Mucosa of descending colon (tissue), 3 donors: ENCODE measurements at regions not wholly inside any gene's neighbourhood (a gene's known extent, or its start where the extent isn't known, plus 50 kb on each side); places are given as distances from the start of the nearest gene placed in this dataset.

Experiments used
- ATAC-seq: fragments of 200-7000 bp; cut with Tn5 transposase; one replicate; pipeline ENCODE4 v1.9.1; 2020; ENCODE audit warnings: mild to moderate bottlenecking, moderate library complexity
- DNase-seq, 3 donors: peaks; one replicate each; pipeline ENCODE4 v3.0.0-alpha.2; 2020
- H3K36me3 ChIP-seq: fragments of 200-600 bp; one replicate; pipeline ENCODE4 v1.8.0; 2021; ENCODE audit warnings: low read depth, mild to moderate bottlenecking
- H3K4me1 ChIP-seq: fragments of 200-600 bp; one replicate; pipeline ENCODE4 v1.8.0; 2021; ENCODE audit warnings: low read depth, mild to moderate bottlenecking
- H3K4me3 ChIP-seq: fragments of 200-600 bp; one replicate; pipeline ENCODE4 v1.8.0; 2021; ENCODE audit warnings: mild to moderate bottlenecking
- H3K9me3 ChIP-seq: fragments of 200-600 bp; one replicate; pipeline ENCODE4 v1.8.0; 2021; ENCODE audit warnings: mild to moderate bottlenecking
- intact Hi-C, 2 donors: fragments of 100-400 bp; cut with DNase I in 1 of 2; cut with micrococcal nuclease in 1 of 2; formaldehyde crosslinking; loops; one replicate each; pipeline versions ENCODE4 v1.11.0 to v1.11.1; 2022; cut with DNase I, micrococcal nuclease
- TF ChIP-seq, protein P1 (sequence below): fragments of 200-600 bp; IDR thresholded peaks from one replicate; pipeline ENCODE4 v1.8.0; 2022; ENCODE audit warnings: antibody characterized with exemption, mild to moderate bottlenecking
- donor health status: DM: no; HTN: no; CAD: no; lungs with moderate emphysema.
- donor health status: DM: no; HTN: no; CAD: no.
- donor health status: DM: no; HTN: yes; CAD: no.

DNA sequence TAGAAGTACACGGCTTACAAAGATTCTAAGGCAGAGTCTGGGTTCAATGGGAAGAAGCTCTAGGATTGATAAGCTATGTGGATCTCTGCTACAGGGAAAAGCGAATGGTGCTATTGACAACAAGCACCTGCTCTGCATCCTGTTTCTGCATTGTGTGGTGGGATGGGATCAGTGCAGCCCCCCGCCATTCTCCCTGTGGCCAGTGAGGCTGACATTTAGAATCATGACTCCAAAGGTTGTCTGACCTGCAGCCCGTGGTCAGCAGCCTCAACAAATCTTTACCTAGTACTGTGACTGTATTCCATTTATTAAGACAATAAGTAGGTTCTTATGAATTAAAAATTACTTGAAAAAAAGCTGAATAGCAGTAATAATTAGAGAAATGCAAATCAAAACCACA lies 1477.0 kb upstream of the TMEM132C start:
- H3K36me3 ChIP-seq = no peaks in the 10 kb centered on the region
- H3K9me3 ChIP-seq = no peaks in the 10 kb centered on the region
- DNase-seq (no peak), ATAC-seq (no peak)
- no peak overlapping the region for H3K4me3 ChIP-seq
- intact Hi-C loops = no loop called here
- H3K4me1 ChIP-seq = no peaks in the 10 kb centered on the region
- TF ChIP-seq, protein P1, sequence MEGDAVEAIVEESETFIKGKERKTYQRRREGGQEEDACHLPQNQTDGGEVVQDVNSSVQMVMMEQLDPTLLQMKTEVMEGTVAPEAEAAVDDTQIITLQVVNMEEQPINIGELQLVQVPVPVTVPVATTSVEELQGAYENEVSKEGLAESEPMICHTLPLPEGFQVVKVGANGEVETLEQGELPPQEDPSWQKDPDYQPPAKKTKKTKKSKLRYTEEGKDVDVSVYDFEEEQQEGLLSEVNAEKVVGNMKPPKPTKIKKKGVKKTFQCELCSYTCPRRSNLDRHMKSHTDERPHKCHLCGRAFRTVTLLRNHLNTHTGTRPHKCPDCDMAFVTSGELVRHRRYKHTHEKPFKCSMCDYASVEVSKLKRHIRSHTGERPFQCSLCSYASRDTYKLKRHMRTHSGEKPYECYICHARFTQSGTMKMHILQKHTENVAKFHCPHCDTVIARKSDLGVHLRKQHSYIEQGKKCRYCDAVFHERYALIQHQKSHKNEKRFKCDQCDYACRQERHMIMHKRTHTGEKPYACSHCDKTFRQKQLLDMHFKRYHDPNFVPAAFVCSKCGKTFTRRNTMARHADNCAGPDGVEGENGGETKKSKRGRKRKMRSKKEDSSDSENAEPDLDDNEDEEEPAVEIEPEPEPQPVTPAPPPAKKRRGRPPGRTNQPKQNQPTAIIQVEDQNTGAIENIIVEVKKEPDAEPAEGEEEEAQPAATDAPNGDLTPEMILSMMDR = no peak

DNA sequence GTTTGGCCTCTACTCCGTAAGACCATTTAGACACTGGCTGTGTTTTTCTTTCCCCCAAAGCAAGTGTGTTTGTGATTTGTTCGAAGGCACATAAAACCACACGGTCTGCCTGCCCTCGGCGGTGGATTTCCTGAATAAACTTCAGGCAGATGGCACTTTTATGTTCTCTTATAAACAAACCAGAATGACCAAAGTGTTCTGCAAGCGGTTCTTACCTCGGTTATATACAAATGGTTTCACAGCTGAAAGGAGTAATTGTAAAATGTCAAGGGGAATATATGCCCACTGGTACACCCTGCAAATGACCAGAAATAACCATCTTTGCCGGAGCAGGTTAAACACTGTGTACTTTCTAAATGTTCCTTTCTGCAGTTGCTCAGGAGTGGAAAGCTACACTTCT lies 1475.8 kb upstream of the TMEM132C start:
- Histone ChIP-seq H3K9me3 (no peaks in the 10 kb centered on the region), H3K36me3 (no peaks in the 10 kb centered on the region), H3K4me3 (no peak overlapping the region), H3K4me1 (no peaks in the 10 kb centered on the region)
- TF ChIP-seq, protein P1 = no peak
- ATAC-seq (no peak), DNase-seq (no peak)
- intact Hi-C loops = no loop called here

DNA sequence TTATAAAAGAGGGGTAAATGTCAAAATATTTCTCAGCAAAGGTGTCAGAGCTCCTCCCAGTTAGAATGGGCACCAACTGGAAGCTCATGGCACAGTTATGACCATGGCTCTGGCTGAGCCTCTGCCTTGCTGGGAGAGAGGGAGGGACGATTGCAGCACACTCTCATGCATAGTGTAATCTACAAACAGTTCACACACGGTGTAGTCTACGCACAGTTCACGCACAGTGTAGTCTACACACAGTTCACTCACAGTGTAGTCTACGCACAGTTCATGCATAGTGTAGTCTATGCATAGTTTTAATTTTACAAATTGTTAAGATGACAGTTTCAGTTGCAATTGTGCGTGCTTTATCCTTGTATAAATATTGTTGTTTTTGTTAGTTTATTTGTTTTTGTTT lies 1474.6 kb upstream of the TMEM132C start:
- ATAC-seq (no peak), DNase-seq (no peak)
- no peaks in the 10 kb centered on the region for H3K4me1 ChIP-seq
- TF ChIP-seq, protein P1 = no peak
- no peaks in the 10 kb centered on the region for H3K9me3 ChIP-seq
- intact Hi-C loops = no loop called here
- no peak overlapping the region for H3K4me3 ChIP-seq
- H3K36me3 ChIP-seq = no peaks in the 10 kb centered on the region

DNA sequence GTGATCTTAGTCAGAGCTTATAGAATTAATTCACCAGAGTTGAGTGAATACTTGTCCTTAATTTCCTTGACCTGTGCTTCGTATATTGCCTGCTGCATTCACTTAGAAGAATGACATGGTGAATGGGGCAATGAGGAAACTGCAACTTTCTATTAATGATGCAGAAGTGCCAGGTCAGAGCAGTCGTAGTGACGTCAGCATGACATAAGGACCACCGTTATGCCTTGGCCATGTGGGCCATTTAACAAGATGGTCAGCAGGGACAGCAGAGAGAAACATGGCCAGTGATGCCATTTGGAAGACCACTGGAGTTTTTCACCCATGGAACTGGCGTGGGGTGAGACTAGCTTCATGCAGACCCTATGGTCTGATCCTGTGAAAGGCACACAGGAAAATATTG lies 1469.4 kb upstream of the TMEM132C start:
- Histone ChIP-seq H3K4me1 (no peaks in the 10 kb centered on the region), H3K9me3 (no peaks in the 10 kb centered on the region), H3K36me3 (no peaks in the 10 kb centered on the region), H3K4me3 (no peak overlapping the region)
- TF ChIP-seq, protein P1 = no peak
- ATAC-seq (no peak), DNase-seq (no peak)
- intact Hi-C loops = no loop called here

DNA sequence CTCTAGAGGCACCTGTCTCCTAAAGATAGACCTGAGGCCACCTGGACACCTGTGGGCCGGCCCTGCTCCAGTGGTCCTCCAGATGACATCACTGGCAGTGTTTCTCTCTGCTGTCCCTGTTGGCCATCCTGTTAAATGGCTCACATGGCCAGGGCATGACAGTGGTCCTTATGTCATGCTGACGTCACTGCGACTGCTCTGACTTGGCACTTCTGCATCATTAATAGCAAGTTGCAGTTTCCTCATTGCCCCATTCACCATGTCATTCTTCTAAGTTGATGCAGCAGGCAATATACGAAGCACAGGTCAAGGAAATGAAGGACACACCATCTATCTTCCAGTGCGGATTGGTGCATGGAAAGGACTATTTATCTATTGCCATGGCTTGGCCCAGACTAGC lies 1468.5 kb upstream of the TMEM132C start:
- DNase-seq (no peak), ATAC-seq (no peak)
- H3K9me3 ChIP-seq = no peaks in the 10 kb centered on the region
- no peaks in the 10 kb centered on the region for H3K36me3 ChIP-seq
- intact Hi-C loops = no loop called here
- TF ChIP-seq, protein P1 = no peak
- H3K4me1 ChIP-seq = no peaks in the 10 kb centered on the region
- H3K4me3 ChIP-seq = no peak overlapping the region

DNA sequence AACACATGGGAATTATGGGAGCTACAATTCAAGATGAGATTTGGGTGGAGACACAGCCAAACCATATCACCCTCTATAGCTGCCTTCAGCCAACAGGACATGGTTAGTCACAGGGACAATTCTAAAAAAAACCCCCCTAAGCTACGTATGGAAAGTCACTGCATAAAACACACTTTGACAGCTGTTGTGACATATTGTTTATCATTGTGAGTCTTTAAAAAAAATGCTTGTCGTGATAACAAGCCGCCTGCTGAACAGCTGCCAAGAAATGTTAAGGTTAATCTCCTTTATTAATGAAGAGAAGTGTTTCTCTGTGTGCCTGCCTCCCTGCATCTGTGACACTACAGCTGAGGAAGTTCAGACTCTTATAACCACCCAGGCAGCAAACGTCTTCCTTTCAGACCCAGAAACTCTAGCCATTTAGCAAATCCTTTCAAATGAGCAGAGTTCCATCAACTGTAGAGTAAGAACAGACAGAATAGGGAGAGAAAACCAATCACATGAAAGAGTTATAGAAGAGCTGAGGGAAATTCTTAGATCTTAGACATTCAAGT lies 1459.6 kb upstream of the TMEM132C start:
- intact Hi-C loops = no loop called here
- DNase-seq = no peak
- no peaks in the 10 kb centered on the region for H3K36me3 ChIP-seq
- ATAC-seq = no peak
- no peaks in the 10 kb centered on the region for H3K4me1 ChIP-seq
- TF ChIP-seq, protein P1 = no peak
- no peak overlapping the region for H3K4me3 ChIP-seq
- no peaks in the 10 kb centered on the region for H3K9me3 ChIP-seq
